GM19099 (cell line): ENCODE measurements at regions not wholly inside any gene's neighbourhood (a gene's known extent, or its start where the extent isn't known, plus 50 kb on each side); places are given as distances from the start of the nearest gene placed in this dataset.

Source experiments
- POLR2A ChIP-seq: IDR thresholded peaks from 3 replicates; pipeline ENCODE4 v1.6.1; 2011; ENCODE audit warnings: low read depth; ENCODE audit not compliant: insufficient read length; ENCODE audit errors: extremely low read depth

DNA sequence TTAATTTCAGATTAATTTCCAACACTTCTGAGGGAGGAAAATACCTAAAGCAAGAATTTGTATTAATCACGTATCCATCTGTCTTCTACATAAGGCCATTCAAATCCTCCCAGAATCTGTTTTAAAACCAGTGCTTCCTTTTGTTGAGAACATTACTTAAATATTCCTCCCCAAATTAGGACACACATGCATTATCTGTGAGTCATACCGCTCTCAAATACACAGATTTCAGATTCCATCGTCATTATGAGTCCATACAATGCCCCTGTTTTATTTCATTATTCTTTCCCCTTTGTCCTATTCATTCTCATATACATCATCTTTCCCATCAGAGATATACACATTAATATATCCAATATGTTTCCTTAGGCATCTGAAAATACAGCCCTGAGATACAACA is 57.3 kb upstream of the PRSS12 start:
- TF ChIP-seq POLR2A, result no peak

DNA sequence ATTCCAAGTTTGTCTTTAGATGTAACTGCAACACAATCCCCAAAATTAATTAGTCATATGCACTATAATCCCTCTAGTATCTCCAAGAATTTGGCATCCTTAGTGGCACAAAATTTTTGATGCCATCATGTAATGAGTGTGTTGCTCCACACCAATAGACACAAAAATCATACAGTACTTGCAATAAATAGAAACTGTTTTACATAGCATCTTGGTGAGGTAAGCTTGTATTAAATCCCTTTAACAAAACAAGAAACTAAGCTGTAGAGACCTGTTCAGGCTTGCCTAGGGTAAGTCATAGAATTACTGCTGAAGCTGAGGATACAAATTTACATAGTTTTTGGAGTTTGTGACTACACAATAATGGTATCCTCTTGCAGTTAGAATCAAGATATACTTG is 64.5 kb upstream of the PRSS12 start:
- no peak for TF ChIP-seq POLR2A

DNA sequence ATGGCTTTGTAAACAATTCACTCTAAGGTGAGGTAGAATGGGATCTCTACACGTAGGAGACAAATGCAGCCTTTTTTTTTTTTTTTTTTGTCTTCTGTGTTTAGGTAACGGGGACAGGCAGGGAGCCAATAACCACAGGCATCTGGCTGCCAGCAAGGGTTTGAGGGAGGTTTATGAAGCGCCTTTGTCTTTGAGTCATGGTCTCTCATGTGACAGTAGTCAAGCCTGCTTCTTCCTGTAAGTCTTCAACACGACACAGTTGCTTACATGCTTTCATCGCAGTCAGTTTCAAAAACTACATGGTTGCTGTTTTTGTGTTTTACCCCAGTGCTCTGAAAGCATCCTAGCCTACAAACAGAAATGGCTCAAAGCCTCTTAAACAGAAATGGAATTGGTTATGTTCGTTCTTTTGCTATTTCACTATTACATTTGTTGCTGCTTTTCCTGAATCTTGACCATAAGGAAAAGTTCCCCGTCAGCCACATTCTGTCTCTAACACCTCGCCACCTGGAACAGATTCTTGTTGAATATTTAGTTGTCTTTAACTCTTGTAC is 127.8 kb upstream of the METTL14 start:
- no peak for TF ChIP-seq POLR2A

DNA sequence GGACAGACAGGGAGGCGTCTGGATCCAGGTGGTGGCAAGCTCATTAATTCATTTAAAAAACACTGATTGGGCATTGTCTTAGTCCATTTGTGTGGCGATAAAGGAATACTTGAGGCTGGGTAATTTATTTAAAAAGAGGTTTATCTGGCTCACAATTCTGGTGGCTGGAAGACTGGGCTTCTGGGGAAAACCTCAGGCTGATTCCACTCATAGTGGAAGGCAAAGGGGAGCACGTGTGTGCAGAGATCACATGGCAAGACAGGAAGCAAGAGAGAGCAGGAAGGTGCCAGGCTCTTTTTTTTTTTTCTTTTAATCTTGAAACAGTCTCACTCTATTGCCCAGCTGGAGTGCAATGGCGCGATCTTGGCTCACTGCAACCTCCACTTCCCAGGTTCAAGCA is 100.2 kb upstream of the METTL14 start:
- TF ChIP-seq POLR2A, result no peak

DNA sequence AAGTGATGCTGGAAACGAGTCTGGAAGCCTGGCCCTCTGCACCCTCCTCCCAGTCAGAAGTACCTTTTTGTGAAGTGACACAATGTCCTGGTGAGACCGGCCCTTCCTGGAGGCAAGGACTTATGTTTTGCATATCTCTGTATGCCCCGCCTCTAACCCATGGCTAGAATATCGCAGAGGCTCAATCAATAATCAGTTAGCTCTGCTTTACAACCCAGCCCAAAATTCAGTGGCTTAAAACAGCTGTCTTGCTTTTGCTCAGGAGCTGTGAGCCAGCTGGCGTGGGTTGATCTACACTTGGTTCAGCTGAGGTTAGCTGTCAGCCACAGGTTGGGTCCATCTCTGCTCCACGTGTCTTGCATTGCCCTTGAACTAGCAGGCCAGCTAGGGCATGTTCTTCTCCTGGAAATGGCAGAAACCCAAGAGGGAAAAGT is 98.8 kb upstream of the METTL14 start:
- no peak for TF ChIP-seq POLR2A

DNA sequence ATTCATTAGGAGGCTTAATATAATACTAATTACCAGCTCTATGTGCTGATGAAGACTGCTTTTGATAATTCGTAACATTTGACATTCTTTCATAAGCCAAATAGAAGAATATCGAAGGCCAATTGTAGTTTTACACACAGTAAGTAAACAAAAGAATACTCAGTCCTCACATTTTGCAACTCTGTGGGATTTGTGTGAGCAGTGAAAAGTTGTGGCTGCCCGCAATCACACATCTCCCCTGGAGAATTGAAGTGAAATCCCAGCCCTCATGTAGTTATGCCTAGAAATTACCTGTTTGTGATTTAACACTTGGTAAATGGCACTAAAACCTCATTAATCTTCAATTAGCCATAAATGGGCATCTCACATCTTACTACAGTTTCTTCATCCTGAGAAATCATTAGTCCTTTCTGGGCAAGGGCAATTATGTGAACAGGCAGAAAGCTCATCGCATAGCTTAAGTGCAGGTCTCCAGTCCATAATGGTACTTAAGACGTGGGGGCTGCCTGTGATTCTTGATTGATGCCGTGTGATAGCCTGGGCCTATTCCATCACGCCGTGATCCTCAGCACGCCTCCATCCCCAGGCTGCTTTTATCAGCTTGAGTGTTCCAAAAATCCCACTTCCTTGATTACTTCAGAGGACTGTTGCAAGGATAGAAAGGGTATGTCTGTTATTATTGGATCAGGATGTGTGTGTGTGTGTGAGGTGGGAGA is 97.9 kb upstream of the METTL14 start:
- TF ChIP-seq POLR2A, result no peak

DNA sequence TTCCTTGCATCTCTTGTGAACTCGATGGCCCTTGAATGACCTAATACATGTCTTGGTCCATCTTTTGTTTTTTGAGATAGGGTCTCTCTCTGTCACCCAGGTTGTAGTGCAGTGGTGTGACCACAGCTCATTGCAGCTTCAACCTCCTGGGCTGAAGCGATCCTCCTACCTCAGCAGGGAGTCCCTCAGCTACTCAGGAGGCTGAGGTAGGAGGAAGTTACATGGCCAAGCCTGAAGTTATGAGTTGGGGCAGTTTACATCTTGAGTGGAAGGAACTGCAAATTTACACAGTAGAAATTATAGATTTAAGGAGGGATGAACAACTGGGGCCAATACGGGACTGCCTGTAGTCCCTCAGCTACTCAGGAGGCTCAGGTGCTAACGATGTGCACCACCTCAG is 97.2 kb upstream of the METTL14 start:
- no peak for TF ChIP-seq POLR2A

DNA sequence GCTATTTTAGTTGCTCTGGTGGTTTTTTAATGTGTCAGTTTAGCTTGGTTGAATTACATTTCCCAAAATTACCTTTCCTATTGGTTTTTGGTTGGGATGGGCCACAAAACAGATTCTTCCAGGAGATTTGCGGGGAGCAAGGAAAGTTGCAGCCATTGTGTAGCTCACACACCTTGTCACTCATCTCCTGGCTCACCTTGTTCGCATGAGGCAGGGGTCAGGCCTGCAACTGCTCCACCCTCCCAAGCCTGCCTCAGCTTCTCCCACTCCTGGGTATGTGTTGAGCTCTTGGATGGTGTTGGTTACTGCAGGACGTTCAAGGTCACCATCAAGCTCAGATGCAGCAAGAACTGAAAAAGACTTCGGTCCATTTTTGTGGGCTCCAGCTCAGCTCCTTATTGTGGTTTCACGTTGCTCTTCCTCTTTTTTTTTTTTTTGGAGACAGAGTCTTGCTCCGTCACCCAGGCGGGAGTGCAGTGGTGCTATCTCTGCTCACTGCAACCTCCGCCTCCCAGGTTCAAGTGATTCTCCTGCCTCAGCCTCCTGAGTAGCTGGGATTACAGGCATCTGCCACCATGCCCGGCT is 95.6 kb upstream of the METTL14 start:
- TF ChIP-seq POLR2A, result no peak

DNA sequence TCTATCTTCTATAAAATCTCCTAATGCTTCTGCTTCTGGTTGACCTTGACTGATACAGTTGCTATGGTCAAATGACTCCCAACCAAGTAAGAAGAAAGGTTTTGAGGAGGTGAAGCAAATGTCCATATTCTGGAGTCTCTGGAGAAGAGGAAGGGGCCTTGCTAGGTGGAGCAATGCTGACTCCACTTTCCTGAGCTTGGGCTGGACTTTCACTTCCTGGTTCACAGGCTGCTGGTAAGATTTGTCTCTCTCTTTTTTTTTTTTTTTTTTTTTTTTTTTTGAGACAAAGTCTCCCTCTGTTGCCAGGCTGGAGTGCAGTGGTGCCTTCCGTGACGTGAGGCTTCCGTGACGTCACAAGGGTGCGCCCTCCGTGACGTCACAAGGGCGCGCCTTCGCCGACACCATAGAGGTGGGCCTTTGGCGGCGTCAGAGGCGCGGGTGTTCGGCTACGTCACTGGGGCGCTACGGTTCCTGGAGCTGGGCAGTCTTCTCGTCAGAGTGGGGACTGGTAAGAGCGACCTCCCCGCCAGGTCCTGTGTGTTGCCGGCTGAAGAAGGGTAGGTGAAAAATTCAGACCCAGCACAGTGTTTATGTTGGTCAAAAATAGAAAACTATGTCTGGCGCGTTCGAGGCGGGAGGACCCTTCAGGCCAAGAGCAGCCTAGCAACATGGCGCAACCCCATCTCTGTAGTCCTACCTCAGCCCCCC is 93.7 kb upstream of the METTL14 start:
- peak; percentile 60 for TF ChIP-seq POLR2A
